ENCODE measurements at regions not wholly inside any gene's neighbourhood (a gene's known extent, or its start where the extent isn't known, plus 50 kb on each side); places are given as distances from the start of the nearest gene placed in this dataset.

DNA sequence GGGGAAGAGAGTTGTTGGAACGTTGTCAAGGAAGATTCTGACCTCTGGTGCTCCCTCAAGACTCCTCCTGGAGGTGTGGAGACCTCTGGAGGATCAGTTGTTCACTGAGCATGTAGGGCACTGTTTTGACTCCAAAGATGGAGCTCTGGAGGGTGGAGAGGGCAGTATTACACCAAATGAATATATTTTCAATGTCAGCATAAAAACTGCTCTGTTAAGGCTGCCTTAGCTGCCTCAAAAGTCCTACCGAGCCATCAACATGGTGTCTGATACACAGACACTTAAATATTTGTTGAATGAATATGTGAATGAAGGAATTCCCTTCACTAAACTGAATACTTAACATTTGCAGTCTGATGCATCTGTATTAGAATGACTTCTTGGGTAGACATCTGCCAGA, 144.2 kb upstream of the SPON1 start:
- TF ChIP-seq, protein P1, sequence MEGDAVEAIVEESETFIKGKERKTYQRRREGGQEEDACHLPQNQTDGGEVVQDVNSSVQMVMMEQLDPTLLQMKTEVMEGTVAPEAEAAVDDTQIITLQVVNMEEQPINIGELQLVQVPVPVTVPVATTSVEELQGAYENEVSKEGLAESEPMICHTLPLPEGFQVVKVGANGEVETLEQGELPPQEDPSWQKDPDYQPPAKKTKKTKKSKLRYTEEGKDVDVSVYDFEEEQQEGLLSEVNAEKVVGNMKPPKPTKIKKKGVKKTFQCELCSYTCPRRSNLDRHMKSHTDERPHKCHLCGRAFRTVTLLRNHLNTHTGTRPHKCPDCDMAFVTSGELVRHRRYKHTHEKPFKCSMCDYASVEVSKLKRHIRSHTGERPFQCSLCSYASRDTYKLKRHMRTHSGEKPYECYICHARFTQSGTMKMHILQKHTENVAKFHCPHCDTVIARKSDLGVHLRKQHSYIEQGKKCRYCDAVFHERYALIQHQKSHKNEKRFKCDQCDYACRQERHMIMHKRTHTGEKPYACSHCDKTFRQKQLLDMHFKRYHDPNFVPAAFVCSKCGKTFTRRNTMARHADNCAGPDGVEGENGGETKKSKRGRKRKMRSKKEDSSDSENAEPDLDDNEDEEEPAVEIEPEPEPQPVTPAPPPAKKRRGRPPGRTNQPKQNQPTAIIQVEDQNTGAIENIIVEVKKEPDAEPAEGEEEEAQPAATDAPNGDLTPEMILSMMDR (IDR thresholded peaks at IDR 0.05): no peak
- no peak for TF ChIP-seq POLR2A (IDR thresholded peaks at IDR 0.05)
